ENCODE measurements at regions not wholly inside any gene's neighbourhood (a gene's known extent, or its start where the extent isn't known, plus 50 kb on each side); places are given as distances from the start of the nearest gene placed in this dataset.
"Not testable (repeated sequence)": the region's sequence is repeated elsewhere in the genome, so short reads cannot be mapped to it uniquely, and the experiment has no call there.

DNA sequence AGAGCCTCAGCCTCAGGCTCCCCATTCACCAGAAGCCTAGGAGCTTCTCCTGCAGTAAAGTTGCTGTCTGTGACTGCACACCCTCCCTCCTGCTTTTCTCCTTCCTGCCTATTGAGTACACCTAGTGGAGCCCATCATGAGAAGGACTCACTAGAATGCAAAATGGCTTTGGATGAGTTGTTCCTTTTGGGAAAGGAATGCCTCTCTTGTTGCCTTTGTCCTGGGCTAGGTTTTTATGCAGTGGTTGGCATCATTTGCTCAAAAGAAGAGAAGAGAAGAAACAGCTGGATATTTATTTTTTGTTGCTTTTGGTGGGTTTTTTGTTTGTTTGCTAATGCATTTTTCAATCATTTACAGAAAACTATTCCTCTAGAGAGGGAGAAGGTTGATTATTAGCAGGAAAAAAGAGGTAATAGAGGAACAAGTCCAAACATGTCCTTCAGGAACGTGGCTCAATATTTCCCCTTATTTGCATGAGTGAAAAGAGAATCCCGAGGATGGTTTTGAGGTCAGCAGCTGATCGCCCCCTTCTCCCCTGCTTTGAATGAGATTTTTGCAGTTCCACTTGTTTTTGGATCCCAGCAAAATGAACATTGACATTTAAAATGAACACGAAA is 369.9 kb upstream of the NRP1 start:
- DNase-seq (ENCODE audit: low read depth in 2 of 2), result no peak

DNA sequence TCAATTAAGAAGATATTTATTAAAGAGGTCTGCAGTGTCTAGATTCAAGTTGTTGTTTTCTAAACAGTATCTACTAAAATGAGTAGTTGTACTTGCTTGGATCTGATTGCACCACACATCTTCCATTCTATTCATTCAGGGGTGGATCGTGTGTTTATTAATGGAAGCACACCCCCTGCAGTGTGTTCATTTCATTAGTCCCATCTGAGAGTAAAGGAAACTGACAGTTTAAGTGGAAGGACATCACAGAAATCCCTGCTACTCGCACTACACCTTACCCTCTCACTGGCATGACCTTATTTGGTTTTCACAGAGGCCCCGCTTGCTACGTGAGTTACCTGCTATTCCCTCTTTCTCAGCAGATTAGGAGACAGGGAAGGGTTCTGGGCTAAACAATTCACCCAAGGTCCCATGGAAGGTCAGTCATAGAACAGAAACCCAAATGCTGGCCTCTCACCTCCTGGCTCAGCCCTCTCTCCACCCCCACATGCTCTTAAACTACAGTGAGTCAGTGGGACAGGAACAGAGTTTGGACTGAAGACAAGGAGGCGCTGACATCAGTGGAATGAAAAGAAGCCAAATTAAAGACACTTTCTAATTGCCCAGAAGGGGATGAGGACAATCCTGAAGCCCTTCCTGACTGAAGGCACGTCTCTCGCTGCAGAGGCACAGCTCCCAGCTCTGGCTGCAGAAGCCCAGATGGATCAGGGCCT is 369.2 kb upstream of the NRP1 start:
- DNase-seq (ENCODE audit: low read depth in 2 of 2), result no peak

DNA sequence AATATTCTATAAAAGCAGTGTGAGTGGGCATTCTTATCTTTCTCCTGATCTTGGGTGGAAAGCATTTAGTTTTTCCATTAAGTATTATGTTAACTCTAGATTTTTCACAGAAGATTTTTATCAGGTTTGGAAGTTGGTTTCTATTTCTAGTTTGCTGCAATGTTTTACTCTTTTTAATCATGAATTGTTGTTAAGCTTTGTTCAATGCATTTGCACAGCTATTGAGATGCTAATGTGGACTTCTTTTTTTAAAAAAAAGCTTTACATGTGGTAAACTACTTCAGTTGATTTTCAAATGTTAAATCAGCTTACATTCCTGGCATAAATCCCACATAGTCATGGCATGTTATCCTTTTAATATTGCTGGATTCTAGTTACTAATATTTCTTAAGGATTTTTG is 363.6 kb upstream of the NRP1 start:
- no peak for DNase-seq (ENCODE audit: low read depth in 2 of 2)

DNA sequence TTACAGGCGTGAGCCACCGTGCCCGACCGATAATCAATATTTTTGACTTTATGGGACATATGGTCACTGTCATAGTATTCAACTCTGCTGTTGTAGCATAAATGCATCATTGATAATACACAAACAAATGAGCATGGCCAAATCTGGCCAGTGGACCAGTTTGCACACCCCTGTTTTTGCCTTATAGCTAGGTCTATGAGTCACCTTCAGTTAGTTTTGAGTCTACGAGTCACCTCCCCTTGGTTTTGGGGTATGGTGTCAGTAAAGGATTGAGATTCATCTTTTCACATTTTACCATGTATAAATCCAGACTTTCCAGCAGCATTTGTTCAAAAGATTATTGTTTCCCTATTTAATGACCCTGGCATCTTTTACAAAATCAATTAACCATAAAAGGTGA is 362.5 kb upstream of the NRP1 start:
- no peak for DNase-seq (ENCODE audit: low read depth in 2 of 2)

DNA sequence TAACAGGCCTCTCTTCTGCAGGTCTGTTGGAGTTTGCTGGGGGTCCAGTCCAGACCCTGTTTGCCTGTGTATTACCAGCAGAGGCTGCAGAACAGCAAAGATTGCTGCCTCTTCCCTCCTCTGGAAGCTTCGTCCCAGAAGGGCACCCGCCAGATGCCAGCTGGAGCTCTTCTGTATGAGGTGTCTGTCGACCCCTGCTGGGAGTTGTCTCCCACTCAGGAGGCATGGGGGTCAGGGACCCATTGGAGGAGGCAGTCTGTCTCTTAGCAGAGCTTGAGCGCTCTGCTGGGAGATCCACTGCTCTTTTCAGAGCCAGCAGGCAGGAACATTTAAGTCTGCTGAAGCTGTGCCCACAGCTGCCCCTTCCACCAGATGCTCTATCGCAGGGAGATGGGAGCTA is 361.1 kb upstream of the NRP1 start:
- no peak for DNase-seq (ENCODE audit: low read depth in 2 of 2)

DNA sequence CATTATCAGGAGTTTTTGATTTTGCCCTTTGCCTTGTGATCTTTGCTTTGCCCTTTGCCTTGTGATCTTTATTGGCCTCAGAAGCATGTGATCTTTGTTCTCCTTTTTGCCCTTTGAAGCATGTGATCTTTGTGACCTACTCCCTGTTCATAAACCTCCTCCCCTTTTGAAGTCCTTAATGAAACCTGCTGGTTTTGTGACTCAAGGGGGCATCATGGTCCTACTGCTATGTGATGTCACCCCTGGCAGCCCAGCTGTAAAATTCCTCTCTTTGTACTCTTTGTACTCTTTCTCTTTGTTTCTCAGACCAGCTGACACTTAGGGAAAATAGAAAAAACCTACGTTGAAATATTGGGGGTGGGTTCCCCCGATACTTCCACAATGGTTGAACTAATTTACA is 356.1 kb upstream of the NRP1 start:
- DNase-seq (ENCODE audit: low read depth in 2 of 2), result not testable (repeated sequence)

DNA sequence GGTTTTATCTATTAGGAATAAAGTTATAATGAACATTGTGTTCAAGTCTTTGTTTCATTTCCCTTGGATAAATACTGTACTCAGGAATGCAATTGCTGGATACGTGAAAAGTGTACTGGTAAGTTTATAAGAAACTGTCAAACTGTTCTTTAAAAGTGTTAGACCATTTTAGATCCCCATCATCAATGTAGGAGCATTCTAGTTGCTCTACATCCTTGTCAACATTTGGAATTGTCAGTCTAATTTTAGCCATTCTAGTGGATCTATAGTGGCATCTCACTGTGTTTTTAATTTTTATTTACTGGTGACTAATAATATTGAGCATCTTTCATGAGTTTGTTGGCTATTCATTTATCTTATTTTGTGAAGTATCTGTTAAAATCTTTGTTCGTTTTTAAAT is 354.0 kb upstream of the NRP1 start:
- DNase-seq (ENCODE audit: low read depth in 2 of 2), result no peak

DNA sequence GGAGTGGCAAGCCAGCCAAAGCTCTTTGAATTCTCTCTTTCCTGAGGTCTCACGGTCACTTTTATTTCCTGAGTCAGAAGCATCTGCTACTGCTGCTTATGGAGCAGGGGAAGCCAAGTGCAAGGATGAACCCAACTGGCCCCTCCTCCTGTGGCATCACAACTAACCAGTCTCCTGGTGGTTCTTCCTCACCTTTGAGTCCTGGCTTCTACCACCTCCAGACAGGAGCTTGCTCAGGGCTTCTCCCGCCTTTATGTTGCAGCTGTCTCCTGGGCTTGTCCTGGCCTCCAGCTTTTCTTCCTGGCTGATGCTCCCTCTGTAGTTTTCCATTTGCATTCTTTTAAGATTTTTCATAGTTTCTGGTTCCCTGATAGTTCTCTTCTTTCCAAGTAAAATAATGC is 349.7 kb upstream of the NRP1 start:
- no peak for DNase-seq (ENCODE audit: low read depth in 2 of 2)

DNA sequence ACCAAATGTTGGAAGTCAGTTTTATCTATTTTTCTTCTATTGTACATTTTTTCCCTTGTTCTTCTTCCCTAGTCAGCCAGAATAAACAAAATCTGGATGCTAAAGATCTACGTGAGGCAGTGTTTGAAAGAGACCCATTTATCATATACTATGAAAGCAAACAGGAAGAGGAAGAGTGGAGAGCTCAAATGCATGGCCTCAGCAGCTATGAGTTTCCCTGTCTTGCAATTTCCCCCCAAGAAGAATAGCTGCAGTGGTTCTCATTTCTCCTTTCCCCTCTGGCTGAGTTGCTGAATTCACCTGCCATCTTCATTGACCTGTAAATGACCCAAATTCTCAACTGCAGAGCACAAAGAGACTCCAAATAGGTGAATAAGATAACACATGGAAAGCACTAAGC is 347.1 kb upstream of the NRP1 start:
- DNase-seq (ENCODE audit: low read depth in 2 of 2), result no peak

DNA sequence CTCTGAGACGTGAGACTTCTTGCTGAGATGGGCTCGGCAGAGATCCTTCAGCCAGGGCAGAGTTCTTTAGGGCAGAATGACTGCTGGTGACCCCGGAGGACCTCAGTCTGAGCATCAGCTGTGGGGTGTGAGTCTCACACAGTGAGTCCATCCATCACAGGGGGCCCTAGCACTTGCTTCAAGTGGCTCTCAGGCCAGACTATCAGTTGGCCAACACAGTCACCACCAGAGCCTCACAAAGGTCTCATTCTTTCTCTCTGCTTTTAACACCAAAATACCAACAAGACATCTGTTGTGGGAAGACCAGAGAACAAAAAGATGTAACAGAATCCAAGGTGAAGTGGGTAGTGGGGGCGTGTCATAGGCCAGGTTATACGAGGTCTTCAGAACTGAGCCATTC is 345.6 kb upstream of the NRP1 start:
- no peak for DNase-seq (ENCODE audit: low read depth in 2 of 2)

DNA sequence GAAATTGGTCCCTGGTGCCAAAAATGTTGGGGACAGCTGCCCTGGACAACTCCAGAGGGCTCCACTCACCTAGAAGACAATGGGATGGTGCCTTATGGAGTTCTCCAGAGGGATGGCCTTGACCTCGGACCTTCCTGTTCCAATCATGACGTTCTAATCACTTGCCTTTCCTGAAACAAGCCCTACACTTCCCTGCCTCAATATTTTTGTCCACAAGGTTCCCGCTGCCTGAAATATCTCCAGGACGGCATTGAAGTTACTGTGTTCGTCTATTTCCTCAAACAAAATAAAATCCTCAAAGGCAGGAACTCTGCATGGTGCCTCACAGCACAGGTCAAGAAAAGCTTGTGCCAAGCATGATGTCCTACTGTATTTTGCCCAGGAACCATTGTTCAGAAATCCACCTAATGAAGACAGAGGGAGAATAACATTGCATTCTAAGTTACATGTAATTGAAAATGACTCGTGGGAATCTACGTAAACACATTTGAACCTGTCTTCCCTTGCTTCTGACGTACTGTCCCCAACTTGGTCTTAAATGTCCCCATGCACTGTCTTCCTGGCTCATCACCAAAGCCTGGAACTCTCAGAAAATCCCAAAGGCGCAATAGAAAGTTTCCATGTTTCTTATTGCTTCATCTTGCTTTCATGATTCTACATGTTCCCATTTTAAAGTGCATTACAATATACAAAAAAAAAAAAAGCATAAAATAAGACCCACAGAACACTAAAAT is 342.3 kb upstream of the NRP1 start:
- no peak for DNase-seq (ENCODE audit: low read depth in 2 of 2)

DNA sequence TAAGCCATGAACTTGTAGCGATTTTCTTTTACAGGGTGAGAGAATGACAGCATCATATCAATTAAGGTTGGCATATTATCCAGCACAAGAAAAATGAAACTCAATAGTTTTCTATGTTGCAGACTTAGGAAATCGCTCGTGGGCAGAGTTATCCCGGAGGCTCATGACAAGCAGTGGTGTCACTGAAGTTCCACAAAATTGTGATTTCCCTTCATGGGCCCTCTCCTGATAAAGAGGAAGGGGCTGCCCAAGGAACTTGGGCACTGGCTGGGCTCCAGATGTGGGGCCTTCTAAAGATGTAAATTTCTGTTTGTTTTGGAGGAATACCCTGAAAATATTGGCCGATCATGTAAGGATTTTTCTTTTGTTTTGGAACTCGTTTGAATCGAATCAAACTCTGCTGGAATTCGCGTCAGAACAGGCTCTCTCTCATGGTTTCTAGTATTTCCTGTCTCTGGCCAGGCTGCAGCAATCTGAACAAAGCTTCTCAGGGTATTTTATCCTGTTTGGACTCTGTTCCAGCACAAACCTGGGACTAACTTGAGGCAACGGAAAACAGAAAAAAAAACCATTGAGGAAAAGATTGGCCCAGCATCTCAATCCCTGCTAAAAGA is 340.6 kb upstream of the NRP1 start:
- DNase-seq (ENCODE audit: low read depth in 2 of 2), result no peak

DNA sequence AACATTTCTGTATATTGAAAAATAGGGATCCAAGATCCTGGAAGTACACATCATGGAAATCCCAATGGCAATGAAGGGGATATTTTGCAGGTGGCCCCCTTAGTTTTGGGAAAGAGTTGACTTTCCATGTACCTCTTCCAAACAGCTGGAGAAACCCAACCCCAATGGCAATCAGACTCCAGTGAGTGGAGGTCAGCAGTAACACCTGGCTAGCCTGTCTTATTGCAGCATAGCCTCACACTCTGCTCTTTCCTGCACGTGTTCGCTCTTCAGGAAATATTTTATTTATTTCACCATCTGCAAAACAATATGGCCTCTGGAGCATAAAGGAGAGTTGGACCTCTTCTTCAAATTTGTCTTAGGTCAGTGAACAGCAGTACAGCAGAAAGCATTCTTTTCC is 340.0 kb upstream of the NRP1 start:
- DNase-seq (ENCODE audit: low read depth in 2 of 2), result no peak

DNA sequence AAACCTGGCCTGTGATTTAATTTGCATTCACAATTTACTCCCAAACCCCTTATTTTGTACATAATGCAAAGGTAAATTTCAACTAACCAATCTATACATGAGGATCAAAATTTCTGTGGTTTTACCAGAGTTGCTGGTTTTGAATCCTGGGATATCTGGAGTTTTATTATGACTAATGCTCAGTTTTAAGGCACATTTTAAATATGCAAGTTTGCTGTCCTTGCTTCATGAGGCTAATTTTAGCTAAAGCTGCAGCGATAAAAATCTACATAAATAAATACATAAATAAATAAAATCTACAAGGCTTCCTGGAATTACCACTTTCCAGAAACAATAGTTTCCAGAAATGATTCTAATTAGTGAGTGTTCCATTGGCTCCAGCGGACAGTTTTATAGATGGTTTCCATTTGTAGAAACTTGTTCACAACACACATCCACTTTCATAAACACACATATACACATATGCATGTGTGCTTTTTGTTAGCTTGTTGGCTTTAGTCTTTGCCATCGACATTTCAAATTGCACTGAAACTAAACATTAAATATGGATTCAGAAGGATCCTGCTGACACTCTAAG is 339.5 kb upstream of the NRP1 start:
- DNase-seq (ENCODE audit: low read depth in 2 of 2), result no peak

DNA sequence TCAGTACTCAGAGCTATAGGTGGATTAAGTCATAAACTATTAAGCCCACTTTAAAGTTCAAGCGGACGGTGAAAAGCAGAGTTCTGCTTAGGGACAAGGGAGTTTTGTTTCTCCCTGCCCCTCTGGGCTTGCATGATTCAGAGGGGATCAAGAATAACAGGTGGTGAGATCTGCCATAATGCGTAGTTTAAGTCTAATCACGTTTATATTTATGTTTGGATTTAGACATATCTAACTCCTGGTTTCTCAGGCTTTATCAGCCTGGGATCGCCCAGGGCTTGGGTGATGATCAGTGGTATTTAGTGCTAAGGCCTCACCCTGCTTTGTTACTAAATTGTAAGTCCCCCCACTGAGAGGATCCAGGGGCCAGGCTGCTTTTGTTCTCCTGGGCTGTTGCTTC is 335.4 kb upstream of the NRP1 start:
- no peak for DNase-seq (ENCODE audit: low read depth in 2 of 2)

DNA sequence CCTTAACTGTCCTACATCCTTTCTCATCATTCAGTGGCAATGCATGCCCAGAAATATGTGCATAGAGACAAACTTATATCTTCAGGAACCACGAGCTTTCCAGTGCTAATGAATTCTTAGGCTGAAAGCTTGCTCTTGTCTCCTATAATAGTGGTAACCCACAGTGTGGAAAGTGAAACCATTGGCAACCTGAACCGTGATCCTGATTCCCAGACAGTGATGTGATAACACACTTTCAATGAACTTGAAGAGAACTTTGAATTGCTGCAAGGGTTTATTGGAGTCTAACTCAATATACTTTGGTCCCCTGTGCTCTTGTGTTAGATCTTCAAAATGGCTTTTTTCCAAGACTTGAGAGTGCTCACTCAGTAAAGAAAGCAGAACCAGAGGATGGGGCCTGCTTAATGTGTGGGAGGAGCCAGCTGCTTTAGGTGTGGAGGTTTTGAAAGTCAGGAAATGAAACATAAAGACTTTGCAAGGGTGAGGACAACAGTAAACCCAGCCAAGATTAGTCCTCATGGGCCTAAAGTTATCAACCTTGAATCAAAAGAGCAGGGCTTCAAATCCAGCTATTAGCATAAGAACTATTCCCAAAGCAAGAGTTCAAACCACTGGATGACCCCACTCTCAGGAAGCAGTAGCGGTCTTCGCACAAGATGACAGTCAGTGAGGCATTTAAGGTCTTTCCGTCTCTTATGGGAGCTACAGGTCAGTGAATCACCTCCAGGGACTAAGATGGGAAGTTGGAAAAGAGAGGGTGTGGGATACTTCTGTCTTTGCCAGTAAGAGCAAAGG is 332.4 kb upstream of the NRP1 start:
- no peak for DNase-seq (ENCODE audit: low read depth in 2 of 2)

DNA sequence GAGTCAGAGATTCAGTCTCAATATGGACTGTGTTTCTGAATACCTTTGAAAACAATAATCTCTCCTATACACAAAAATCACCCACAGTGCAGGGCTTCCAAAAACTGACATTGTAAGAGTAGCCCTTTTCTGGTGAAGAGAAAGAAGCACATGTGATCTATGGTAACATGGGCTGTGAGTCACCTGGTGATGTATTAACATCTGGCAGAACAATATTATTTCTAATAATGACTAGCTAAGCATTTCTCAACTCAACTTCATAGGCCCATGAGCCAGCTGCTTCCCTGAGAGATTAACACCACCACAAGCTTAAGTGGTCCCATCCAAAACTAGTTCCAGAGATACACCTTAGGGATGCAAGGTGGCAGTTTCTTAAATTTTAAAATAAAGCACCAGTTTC is 331.0 kb upstream of the NRP1 start:
- no peak for DNase-seq (ENCODE audit: low read depth in 2 of 2)

DNA sequence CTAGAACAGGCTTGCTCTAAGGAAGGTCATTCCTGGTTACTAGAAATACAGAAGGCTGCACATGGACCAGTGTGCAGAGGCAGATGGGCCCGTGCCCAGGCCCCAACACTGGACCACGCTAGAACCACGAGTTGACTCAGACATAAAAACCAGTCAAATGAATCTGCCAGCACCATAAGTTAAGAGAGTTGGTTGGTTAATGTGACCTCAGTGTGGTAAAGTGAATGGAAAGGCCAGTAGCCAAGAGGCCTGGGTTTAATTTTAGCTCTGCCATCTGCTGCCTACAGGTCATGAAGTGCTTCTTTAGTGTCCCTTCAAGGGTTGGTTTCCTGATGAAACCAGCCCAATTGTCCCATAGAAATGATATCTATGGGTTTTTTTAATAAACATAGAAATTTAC is 329.6 kb upstream of the NRP1 start:
- no peak for DNase-seq (ENCODE audit: low read depth in 2 of 2)

DNA sequence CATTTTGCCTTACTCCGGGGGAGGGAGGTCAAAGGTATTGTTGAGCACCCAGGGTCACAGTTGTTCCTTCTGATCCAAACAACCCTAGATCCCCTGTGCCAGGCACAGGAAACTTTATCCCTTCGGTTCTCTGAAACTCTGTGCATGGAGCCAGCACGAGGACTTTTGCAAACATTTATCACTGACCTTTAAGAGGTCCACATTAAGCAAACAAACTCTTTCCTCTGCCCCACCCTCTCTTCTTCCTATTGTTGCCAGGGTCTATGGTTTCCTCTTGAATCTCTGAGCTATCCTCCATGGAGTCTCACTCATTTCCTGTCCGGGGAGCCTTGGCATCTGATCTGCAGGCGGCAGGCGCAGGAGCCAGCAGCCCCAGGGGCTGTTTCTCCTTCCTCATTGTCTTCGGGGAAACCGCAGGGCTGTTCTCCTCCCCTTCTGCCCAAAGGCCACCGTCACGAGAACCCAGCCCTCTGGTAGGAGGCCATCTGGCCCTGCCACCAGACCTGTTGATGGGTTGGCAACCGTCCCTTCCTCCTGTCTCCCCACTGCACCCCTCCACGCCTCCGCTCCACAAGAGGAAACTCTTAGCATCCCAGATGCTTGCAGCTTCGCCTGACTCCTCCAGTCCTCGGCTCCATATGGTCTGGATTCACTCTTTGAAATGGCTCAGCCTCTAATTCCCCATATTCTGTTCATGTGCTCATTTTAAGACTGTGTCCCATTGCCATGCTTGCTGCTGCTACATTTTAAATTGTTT is 327.3 kb upstream of the NRP1 start:
- DNase-seq (ENCODE audit: low read depth in 2 of 2), result peak in 1 of 2 experiments; percentile 26

DNA sequence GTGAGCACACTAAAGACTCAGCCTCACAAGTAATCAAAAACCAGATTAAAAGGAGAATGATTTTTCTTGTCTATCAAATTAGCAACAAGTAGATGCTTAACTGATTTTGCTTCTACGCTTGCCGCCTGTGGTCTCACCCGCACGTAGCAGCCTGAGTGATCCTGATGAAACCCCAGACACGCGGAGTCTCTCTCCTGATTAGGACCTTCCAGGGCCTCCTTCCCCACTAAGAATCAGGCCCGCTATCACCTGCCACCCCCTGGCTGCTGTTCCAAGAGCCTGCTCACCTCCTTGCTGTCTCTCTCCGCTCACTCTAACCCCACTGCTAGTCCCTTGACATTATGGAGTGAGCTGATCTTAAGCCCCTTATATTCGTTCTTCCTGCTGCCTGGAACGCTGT is 325.9 kb upstream of the NRP1 start:
- DNase-seq (ENCODE audit: low read depth in 2 of 2), result no peak

DNA sequence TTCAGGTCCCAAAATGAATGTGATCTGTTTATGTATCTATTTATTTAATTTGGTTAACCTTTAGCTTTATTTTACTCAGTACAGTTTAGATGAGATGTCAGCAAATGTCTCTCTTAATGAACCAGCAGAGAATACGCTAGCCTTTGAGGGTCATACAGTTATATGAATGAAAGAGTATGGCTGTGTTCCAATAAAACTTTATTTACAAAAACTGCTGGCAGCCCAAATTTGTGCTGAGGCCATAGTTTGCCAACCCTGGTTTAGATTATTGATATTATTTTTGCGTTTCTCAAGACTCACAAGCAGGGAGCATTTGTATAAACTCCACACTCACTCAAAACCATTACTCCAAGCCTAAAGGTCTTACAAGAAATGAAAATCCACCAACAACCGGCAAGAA is 323.4 kb upstream of the NRP1 start:
- no peak for DNase-seq (ENCODE audit: low read depth in 2 of 2)

Measured in fibroblast of skin of left biceps (primary cell).